ENCODE measurements at regions not wholly inside any gene's neighbourhood (a gene's known extent, or its start where the extent isn't known, plus 50 kb on each side); places are given as distances from the start of the nearest gene placed in this dataset.

GRCh38 chr15:70217226-70218160 lies 119.8 kb upstream of the TLE3 start:
- H3K36me3 ChIP-seq (ENCODE audit: control insufficient read depth, insufficient read depth, low read length), result no peaks in the 10 kb centered on the region
- peaks cover 8% of the 10 kb centered on the region; the same call in 1 of the 2 replicates for H3K4me1 ChIP-seq (ENCODE audit: control insufficient read depth, insufficient read depth, low read length)
- H3K27me3 ChIP-seq (ENCODE audit: control insufficient read depth, insufficient read depth, low read length), result no peaks in the 10 kb centered on the region
- no peak overlapping the region for H3K27ac ChIP-seq (ENCODE audit: low read depth, low read length)
- no peak overlapping the region for H3K9ac ChIP-seq (ENCODE audit: low read depth, low read length)
- H3K4me3 ChIP-seq (ENCODE audit: low read depth, low read length), result no peak overlapping the region
- no peaks in the 10 kb centered on the region for H3K9me3 ChIP-seq (ENCODE audit: control insufficient read depth, insufficient read depth, low read length)

- no peaks in the 10 kb centered on the region for H3K36me3 ChIP-seq (ENCODE audit: control insufficient read depth, insufficient read depth, low read length)
- peaks cover 8% of the 10 kb centered on the region; the same call in 1 of the 2 replicates for H3K4me1 ChIP-seq (ENCODE audit: control insufficient read depth, insufficient read depth, low read length)
- H3K9ac ChIP-seq (ENCODE audit: low read depth, low read length), result no peak overlapping the region
- no peaks in the 10 kb centered on the region for H3K27me3 ChIP-seq (ENCODE audit: control insufficient read depth, insufficient read depth, low read length)
- no peak overlapping the region for H3K4me3 ChIP-seq (ENCODE audit: low read depth, low read length)
- no peaks in the 10 kb centered on the region for H3K9me3 ChIP-seq (ENCODE audit: control insufficient read depth, insufficient read depth, low read length)
- no peak overlapping the region for H3K27ac ChIP-seq (ENCODE audit: low read depth, low read length)
Observed at GRCh38 chr15:70215951-70216350, 118.2 kb upstream of the TLE3 start.

GRCh38 chr15:70214941-70215635 lies 117.4 kb upstream of the TLE3 start:
- Histone ChIP-seq H3K9me3 (ENCODE audit: control insufficient read depth, insufficient read depth, low read length) (no peaks in the 10 kb centered on the region), H3K9ac (ENCODE audit: low read depth, low read length) (no peak overlapping the region), H3K27ac (ENCODE audit: low read depth, low read length) (no peak overlapping the region), H3K4me1 (ENCODE audit: control insufficient read depth, insufficient read depth, low read length) (peaks cover 8% of the 10 kb centered on the region; the same call in 1 of the 2 replicates), H3K36me3 (ENCODE audit: control insufficient read depth, insufficient read depth, low read length) (no peaks in the 10 kb centered on the region), H3K27me3 (ENCODE audit: control insufficient read depth, insufficient read depth, low read length) (no peaks in the 10 kb centered on the region), H3K4me3 (ENCODE audit: low read depth, low read length) (no peak overlapping the region)

GRCh38 chr15:70214276-70214675 lies 116.6 kb upstream of the TLE3 start:
- H3K9me3 ChIP-seq (ENCODE audit: control insufficient read depth, insufficient read depth, low read length), result no peaks in the 10 kb centered on the region
- H3K36me3 ChIP-seq (ENCODE audit: control insufficient read depth, insufficient read depth, low read length), result no peaks in the 10 kb centered on the region
- no peak overlapping the region for H3K27ac ChIP-seq (ENCODE audit: low read depth, low read length)
- H3K9ac ChIP-seq (ENCODE audit: low read depth, low read length), result no peak overlapping the region
- no peaks in the 10 kb centered on the region for H3K27me3 ChIP-seq (ENCODE audit: control insufficient read depth, insufficient read depth, low read length)
- H3K4me1 ChIP-seq (ENCODE audit: control insufficient read depth, insufficient read depth, low read length), result peaks cover 8% of the 10 kb centered on the region; the same call in 1 of the 2 replicates
- no peak overlapping the region for H3K4me3 ChIP-seq (ENCODE audit: low read depth, low read length)

GRCh38 chr15:70213794-70214193 lies 116.1 kb upstream of the TLE3 start:
- Histone ChIP-seq H3K9ac (ENCODE audit: low read depth, low read length) (no peak overlapping the region), H3K4me1 (ENCODE audit: control insufficient read depth, insufficient read depth, low read length) (peaks cover 8% of the 10 kb centered on the region; the same call in 1 of the 2 replicates), H3K4me3 (ENCODE audit: low read depth, low read length) (no peak overlapping the region), H3K27ac (ENCODE audit: low read depth, low read length) (no peak overlapping the region), H3K36me3 (ENCODE audit: control insufficient read depth, insufficient read depth, low read length) (no peaks in the 10 kb centered on the region), H3K27me3 (ENCODE audit: control insufficient read depth, insufficient read depth, low read length) (no peaks in the 10 kb centered on the region), H3K9me3 (ENCODE audit: control insufficient read depth, insufficient read depth, low read length) (no peaks in the 10 kb centered on the region)

- Histone ChIP-seq H3K4me3 (ENCODE audit: low read depth, low read length) (no peak overlapping the region), H3K9ac (ENCODE audit: low read depth, low read length) (no peak overlapping the region)
Observed at GRCh38 chr15:70212963-70213315, 115.2 kb upstream of the TLE3 start.

GRCh38 chr15:70212286-70212962 lies 114.7 kb upstream of the TLE3 start:
- Histone ChIP-seq H3K27me3 (ENCODE audit: control insufficient read depth, insufficient read depth, low read length) (no peaks in the 10 kb centered on the region), H3K9ac (ENCODE audit: low read depth, low read length) (no peak overlapping the region), H3K9me3 (ENCODE audit: control insufficient read depth, insufficient read depth, low read length) (no peaks in the 10 kb centered on the region), H3K4me1 (ENCODE audit: control insufficient read depth, insufficient read depth, low read length) (peaks cover 8% of the 10 kb centered on the region; the same call in 1 of the 2 replicates), H3K27ac (ENCODE audit: low read depth, low read length) (no peak overlapping the region), H3K36me3 (ENCODE audit: control insufficient read depth, insufficient read depth, low read length) (no peaks in the 10 kb centered on the region), H3K4me3 (ENCODE audit: low read depth, low read length) (no peak overlapping the region)

More at GRCh38 chr15:70212963-70213315, 115.2 kb upstream of the TLE3 start:
- no peaks in the 10 kb centered on the region for H3K36me3 ChIP-seq (ENCODE audit: control insufficient read depth, insufficient read depth, low read length)
- no peak overlapping the region for H3K27ac ChIP-seq (ENCODE audit: low read depth, low read length)
- peaks cover 8% of the 10 kb centered on the region; the same call in 1 of the 2 replicates for H3K4me1 ChIP-seq (ENCODE audit: control insufficient read depth, insufficient read depth, low read length)
- H3K9me3 ChIP-seq (ENCODE audit: control insufficient read depth, insufficient read depth, low read length), result no peaks in the 10 kb centered on the region
- no peaks in the 10 kb centered on the region for H3K27me3 ChIP-seq (ENCODE audit: control insufficient read depth, insufficient read depth, low read length)

GRCh38 chr15:70210528-70210927 lies 112.8 kb upstream of the TLE3 start:
- no peaks in the 10 kb centered on the region for H3K27me3 ChIP-seq (ENCODE audit: control insufficient read depth, insufficient read depth, low read length)
- H3K9ac ChIP-seq (ENCODE audit: low read depth, low read length), result no peak overlapping the region
- peaks cover 8% of the 10 kb centered on the region; the same call in 1 of the 2 replicates for H3K4me1 ChIP-seq (ENCODE audit: control insufficient read depth, insufficient read depth, low read length)
- H3K36me3 ChIP-seq (ENCODE audit: control insufficient read depth, insufficient read depth, low read length), result no peaks in the 10 kb centered on the region
- no peak overlapping the region for H3K27ac ChIP-seq (ENCODE audit: low read depth, low read length)
- H3K9me3 ChIP-seq (ENCODE audit: control insufficient read depth, insufficient read depth, low read length), result no peaks in the 10 kb centered on the region
- no peak overlapping the region for H3K4me3 ChIP-seq (ENCODE audit: low read depth, low read length)

GRCh38 chr15:70210076-70210475 lies 112.4 kb upstream of the TLE3 start:
- Histone ChIP-seq H3K4me1 (ENCODE audit: control insufficient read depth, insufficient read depth, low read length) (peaks cover 8% of the 10 kb centered on the region; the same call in 1 of the 2 replicates), H3K36me3 (ENCODE audit: control insufficient read depth, insufficient read depth, low read length) (no peaks in the 10 kb centered on the region), H3K27ac (ENCODE audit: low read depth, low read length) (no peak overlapping the region), H3K27me3 (ENCODE audit: control insufficient read depth, insufficient read depth, low read length) (no peaks in the 10 kb centered on the region), H3K4me3 (ENCODE audit: low read depth, low read length) (no peak overlapping the region), H3K9me3 (ENCODE audit: control insufficient read depth, insufficient read depth, low read length) (no peaks in the 10 kb centered on the region), H3K9ac (ENCODE audit: low read depth, low read length) (no peak overlapping the region)

- no peaks in the 10 kb centered on the region for H3K9me3 ChIP-seq (ENCODE audit: control insufficient read depth, insufficient read depth, low read length)
- H3K36me3 ChIP-seq (ENCODE audit: control insufficient read depth, insufficient read depth, low read length), result no peaks in the 10 kb centered on the region
- no peaks in the 10 kb centered on the region for H3K27me3 ChIP-seq (ENCODE audit: control insufficient read depth, insufficient read depth, low read length)
- no peak overlapping the region for H3K27ac ChIP-seq (ENCODE audit: low read depth, low read length)
- H3K9ac ChIP-seq (ENCODE audit: low read depth, low read length), result no peak overlapping the region
- H3K4me3 ChIP-seq (ENCODE audit: low read depth, low read length), result no peak overlapping the region
- peaks cover 8% of the 10 kb centered on the region; the same call in 1 of the 2 replicates for H3K4me1 ChIP-seq (ENCODE audit: control insufficient read depth, insufficient read depth, low read length)
Observed at GRCh38 chr15:70209499-70209898, 111.8 kb upstream of the TLE3 start.

All from HUES48 (cell line).